CD14-positive monocyte (primary cell): ENCODE measurements at regions not wholly inside any gene's neighbourhood (a gene's known extent, or its start where the extent isn't known, plus 50 kb on each side); places are given as distances from the start of the nearest gene placed in this dataset.

Source experiments
- DNase-seq, 3 donors: peaks; one replicate each; pipeline ENCODE4 v3.0.0-alpha.2; 2011 to 2022
- H2AFZ ChIP-seq: 2 replicates; pipeline ENCODE4 v1.6.0; 2012; ENCODE audit warnings: mild to moderate bottlenecking, low read depth, low read length, inconsistent platforms; ENCODE audit not compliant: insufficient read depth, poor library complexity, severe bottlenecking
- H3K27ac ChIP-seq, 2 donors: 1 replicate in 1 of 2; 2 replicates in 1 of 2; pipeline ENCODE4 v1.5.1; 2012 to 2013; ENCODE audit warnings: low read length in 2 of 2, control low read depth in 1 of 2, inconsistent platforms in 1 of 2, low read depth in 1 of 2, mild to moderate bottlenecking in 1 of 2
- H3K27me3 ChIP-seq, 2 donors: one replicate each; pipeline versions ENCODE4 v1.6.0 to v1.6.1; 2011 to 2013; ENCODE audit warnings: low read length in 2 of 2; ENCODE audit not compliant: control insufficient read depth in 2 of 2, insufficient read depth in 2 of 2
- H3K36me3 ChIP-seq, 2 donors: replicated peaks in 1 of 2; 1 replicate in 1 of 2; 2 replicates in 1 of 2; pipeline versions ENCODE4 v1.5.1 to v1.6.1; 2012 to 2013; ENCODE audit warnings: low read length in 2 of 2, control low read depth in 1 of 2, inconsistent platforms in 1 of 2, mild to moderate bottlenecking in 1 of 2; ENCODE audit not compliant: insufficient read depth in 2 of 2, control insufficient read depth in 1 of 2
- H3K4me1 ChIP-seq, 2 donors: 1 replicate in 1 of 2; 2 replicates in 1 of 2; pipeline versions ENCODE4 v1.5.1 to v1.6.1; 2012 to 2013; ENCODE audit warnings: low read length in 2 of 2, control low read depth in 1 of 2, inconsistent platforms in 1 of 2, mild to moderate bottlenecking in 1 of 2, moderate library complexity in 1 of 2; ENCODE audit not compliant: insufficient read depth in 2 of 2, control insufficient read depth in 1 of 2
- H3K4me2 ChIP-seq: replicated peaks from 2 replicates; pipeline ENCODE3; 2012; ENCODE audit warnings: low read length, moderate library complexity, mild to moderate bottlenecking; ENCODE audit not compliant: poor library complexity, severe bottlenecking; ENCODE audit errors: extremely low read depth
- H3K4me3 ChIP-seq, 3 experiments: fragments of 200-600 bp in 1 of 3; sonication (generic) in 1 of 3; replicated peaks in 1 of 3; 1 replicate in 2 of 3; 2 replicates in 1 of 3; pipeline ENCODE4 v1.5.1; 2011 to 2013; ENCODE audit warnings: low read length in 3 of 3, mild to moderate bottlenecking in 3 of 3, control low read depth in 2 of 3, low read depth in 2 of 3, inconsistent platforms in 1 of 3, moderate library complexity in 1 of 3
- H3K79me2 ChIP-seq: 2 replicates; pipeline ENCODE4 v1.6.0; 2012; ENCODE audit warnings: mild to moderate bottlenecking, control low read depth, inconsistent platforms, low read length, moderate library complexity; ENCODE audit not compliant: insufficient read depth
- H3K9ac ChIP-seq: 2 replicates; pipeline ENCODE4 v1.6.0; 2017; ENCODE audit warnings: low read length, mild to moderate bottlenecking; ENCODE audit not compliant: insufficient read depth, poor library complexity, severe bottlenecking
- H3K9me3 ChIP-seq, 2 donors: replicated peaks in 1 of 2; 1 replicate in 1 of 2; 2 replicates in 1 of 2; pipeline versions ENCODE4 v1.5.1 to v1.6.1; 2012 to 2013; ENCODE audit warnings: low read length in 2 of 2, control low read depth in 1 of 2; ENCODE audit not compliant: control insufficient read depth in 1 of 2, insufficient read depth in 1 of 2
- H4K20me1 ChIP-seq: 2 replicates; pipeline ENCODE4 v1.6.0; 2012; ENCODE audit warnings: mild to moderate bottlenecking, low read length, control low read depth, moderate library complexity; ENCODE audit not compliant: insufficient read depth
- H3K27ac Mint-ChIP-seq, 7 donors: one replicate each; pipeline ENCODE4 v1.8.0; 2020; ENCODE audit warnings: mild to moderate bottlenecking in 7 of 7, mixed read lengths in 7 of 7, moderate library complexity in 6 of 7, inconsistent platforms in 2 of 7
- H3K27me3 Mint-ChIP-seq, 3 donors: one replicate each; pipeline ENCODE4 v1.8.0; 2021 to 2022; ENCODE audit warnings: low read depth in 3 of 3, mild to moderate bottlenecking in 3 of 3, mixed read lengths in 3 of 3, moderate library complexity in 3 of 3, inconsistent platforms in 1 of 3
- H3K36me3 Mint-ChIP-seq, 2 donors: one replicate each; pipeline ENCODE4 v1.8.0; 2020; ENCODE audit warnings: mixed read lengths in 2 of 2, inconsistent platforms in 1 of 2, mild to moderate bottlenecking in 1 of 2
- H3K4me1 Mint-ChIP-seq: one replicate; pipeline ENCODE4 v1.8.0; 2020; ENCODE audit warnings: mild to moderate bottlenecking, mixed read lengths
- H3K4me3 Mint-ChIP-seq, 2 donors: one replicate each; pipeline ENCODE4 v1.8.0; 2020; ENCODE audit warnings: mild to moderate bottlenecking in 2 of 2, mixed read lengths in 2 of 2, moderate library complexity in 1 of 2
- H3K9me3 Mint-ChIP-seq, 7 donors: one replicate each; pipeline ENCODE4 v1.8.0; 2020 to 2022; ENCODE audit warnings: mixed read lengths in 7 of 7, mild to moderate bottlenecking in 6 of 7, moderate library complexity in 6 of 7, inconsistent platforms in 2 of 7
- WGBS: methylation state at CpG from one replicate; pipeline ENCODE4 v1.1.5; 2013; ENCODE audit warnings: missing lambda C conversion rate; ENCODE audit not compliant: insufficient coverage; 5-methylcytosine and 5-hydroxymethylcytosine counted together
- intact Hi-C, 2 donors: fragments of 100-400 bp; cut with micrococcal nuclease; formaldehyde crosslinking; loops; one replicate each; pipeline versions ENCODE4 v1.15.0 to v1.15.1; 2023
- TF ChIP-seq, protein P1 (sequence below): fragments of 200-600 bp; IDR thresholded peaks from one replicate; pipeline ENCODE4 v1.8.0; 2022; ENCODE audit warnings: antibody characterized with exemption, mild to moderate bottlenecking

DNA sequence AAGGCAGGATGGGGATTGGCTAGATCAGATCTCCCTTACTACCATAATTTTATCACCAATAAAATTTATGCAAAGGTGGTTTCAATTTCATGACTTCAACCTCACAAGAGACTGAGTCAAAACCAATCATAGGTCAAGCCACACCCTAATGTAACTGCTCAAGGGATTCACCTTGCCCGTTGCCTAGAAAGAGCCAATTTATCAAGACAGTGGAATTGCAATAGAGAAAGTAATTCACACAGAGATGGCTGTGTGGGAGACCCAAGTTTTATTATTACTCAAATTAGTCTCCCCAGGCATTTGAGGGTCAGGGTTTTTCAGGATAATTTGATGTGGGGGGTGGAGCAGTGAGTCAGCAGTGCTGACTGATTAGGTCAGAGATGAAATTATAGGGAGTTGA is 340.6 kb downstream of the RND3 start:
- TF ChIP-seq, protein P1, sequence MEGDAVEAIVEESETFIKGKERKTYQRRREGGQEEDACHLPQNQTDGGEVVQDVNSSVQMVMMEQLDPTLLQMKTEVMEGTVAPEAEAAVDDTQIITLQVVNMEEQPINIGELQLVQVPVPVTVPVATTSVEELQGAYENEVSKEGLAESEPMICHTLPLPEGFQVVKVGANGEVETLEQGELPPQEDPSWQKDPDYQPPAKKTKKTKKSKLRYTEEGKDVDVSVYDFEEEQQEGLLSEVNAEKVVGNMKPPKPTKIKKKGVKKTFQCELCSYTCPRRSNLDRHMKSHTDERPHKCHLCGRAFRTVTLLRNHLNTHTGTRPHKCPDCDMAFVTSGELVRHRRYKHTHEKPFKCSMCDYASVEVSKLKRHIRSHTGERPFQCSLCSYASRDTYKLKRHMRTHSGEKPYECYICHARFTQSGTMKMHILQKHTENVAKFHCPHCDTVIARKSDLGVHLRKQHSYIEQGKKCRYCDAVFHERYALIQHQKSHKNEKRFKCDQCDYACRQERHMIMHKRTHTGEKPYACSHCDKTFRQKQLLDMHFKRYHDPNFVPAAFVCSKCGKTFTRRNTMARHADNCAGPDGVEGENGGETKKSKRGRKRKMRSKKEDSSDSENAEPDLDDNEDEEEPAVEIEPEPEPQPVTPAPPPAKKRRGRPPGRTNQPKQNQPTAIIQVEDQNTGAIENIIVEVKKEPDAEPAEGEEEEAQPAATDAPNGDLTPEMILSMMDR: no peak
- no peaks in the 10 kb centered on the region for H3K27me3 ChIP-seq
- peaks cover 15 to 32% of the 10 kb centered on the region in 2 donors for H3K9me3 ChIP-seq
- DNase-seq: no peak
- no peak overlapping the region for H3K27ac ChIP-seq
- no peak overlapping the region for H3K4me2 ChIP-seq
- H2AFZ ChIP-seq: no peak overlapping the region
- no peaks in the 10 kb centered on the region for H3K4me1 ChIP-seq
- H3K79me2 ChIP-seq: no peaks in the 10 kb centered on the region
- no peaks in the 10 kb centered on the region for H3K27me3 Mint-ChIP-seq
- no peaks in the 10 kb centered on the region for H4K20me1 ChIP-seq
- H3K4me1 Mint-ChIP-seq: no peaks in the 10 kb centered on the region
- WGBS: no CpG with 5 or more reads among the region's 1 CpG
- peaks cover 5 to 20% (median 14%) of the 10 kb centered on the region in 7 donors for H3K9me3 Mint-ChIP-seq
- intact Hi-C loops: no loop called here
- H3K27ac Mint-ChIP-seq: no peak overlapping the region
- no peaks in the 10 kb centered on the region for H3K36me3 ChIP-seq
- H3K9ac ChIP-seq: no peak overlapping the region
- no peak overlapping the region for H3K4me3 ChIP-seq
- H3K4me3 Mint-ChIP-seq: no peak overlapping the region
- H3K36me3 Mint-ChIP-seq: no peaks in the 10 kb centered on the region

DNA sequence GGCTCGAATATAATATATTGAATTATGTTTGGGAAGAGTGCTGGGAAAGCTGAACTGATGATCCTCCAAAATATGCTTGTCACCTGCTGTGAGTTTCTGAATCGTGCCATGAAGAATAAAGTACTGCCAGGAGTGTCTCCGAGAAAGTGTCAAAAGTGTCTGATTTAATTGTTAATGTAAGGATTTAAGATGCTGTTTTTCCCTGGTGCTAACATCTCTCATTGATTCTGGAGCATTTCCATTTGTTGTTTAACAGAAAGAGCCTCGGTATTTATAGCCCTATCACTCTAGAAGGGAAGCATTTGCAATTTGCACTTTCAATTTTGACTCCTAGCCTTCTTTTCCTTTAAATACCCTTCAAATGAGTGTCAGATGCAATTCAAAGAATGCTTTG is 342.2 kb downstream of the RND3 start:
- no peaks in the 10 kb centered on the region for H3K4me1 ChIP-seq
- no peak overlapping the region for H3K9ac ChIP-seq
- no peaks in the 10 kb centered on the region for H3K79me2 ChIP-seq
- no peaks in the 10 kb centered on the region for H3K27me3 ChIP-seq
- no peak overlapping the region for H3K4me3 Mint-ChIP-seq
- H3K4me3 ChIP-seq: no peak overlapping the region
- peaks cover 15 to 32% of the 10 kb centered on the region in 2 donors for H3K9me3 ChIP-seq
- H3K27me3 Mint-ChIP-seq: no peaks in the 10 kb centered on the region
- H3K9me3 Mint-ChIP-seq: peaks cover 5 to 20% (median 14%) of the 10 kb centered on the region in 7 donors
- H3K27ac ChIP-seq: no peak overlapping the region
- no peaks in the 10 kb centered on the region for H3K36me3 Mint-ChIP-seq
- TF ChIP-seq, protein P1: no peak
- no peak overlapping the region for H3K4me2 ChIP-seq
- no peaks in the 10 kb centered on the region for H3K4me1 Mint-ChIP-seq
- intact Hi-C loops: no loop called here
- no peaks in the 10 kb centered on the region for H3K36me3 ChIP-seq
- DNase-seq: no peak
- H4K20me1 ChIP-seq: no peaks in the 10 kb centered on the region
- no peak overlapping the region for H3K27ac Mint-ChIP-seq
- 56% methylated on average over 2 of the region's 4 CpGs for WGBS
- H2AFZ ChIP-seq: no peak overlapping the region
